ENCODE measurements at regions not wholly inside any gene's neighbourhood (a gene's known extent, or its start where the extent isn't known, plus 50 kb on each side); places are given as distances from the start of the nearest gene placed in this dataset.

GRCh38 chr16:51592001-51592501 is 441.0 kb upstream of the SALL1 start:
- no peak for DNase-seq (ENCODE audit: low read depth)

DNA sequence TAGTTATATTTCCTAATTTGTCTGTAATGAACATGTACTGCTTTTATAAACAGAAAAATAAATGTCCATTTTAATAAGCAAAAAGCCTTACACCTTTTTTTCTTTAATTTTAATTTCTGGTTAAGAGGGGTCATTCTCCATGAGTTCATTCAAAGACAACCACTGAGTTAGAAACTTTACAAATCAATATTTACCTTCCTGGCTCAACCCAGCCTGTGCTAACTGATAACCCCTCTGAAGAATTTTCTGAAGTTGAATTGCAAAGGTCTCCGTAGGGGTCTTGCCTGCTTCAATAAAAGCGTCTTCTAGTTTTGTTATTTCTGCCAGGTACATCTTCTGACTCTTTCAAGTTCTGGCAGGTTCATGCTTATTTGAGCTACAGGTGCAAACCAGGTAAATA is 440.4 kb upstream of the SALL1 start:
- no peak for DNase-seq (ENCODE audit: low read depth)

DNA sequence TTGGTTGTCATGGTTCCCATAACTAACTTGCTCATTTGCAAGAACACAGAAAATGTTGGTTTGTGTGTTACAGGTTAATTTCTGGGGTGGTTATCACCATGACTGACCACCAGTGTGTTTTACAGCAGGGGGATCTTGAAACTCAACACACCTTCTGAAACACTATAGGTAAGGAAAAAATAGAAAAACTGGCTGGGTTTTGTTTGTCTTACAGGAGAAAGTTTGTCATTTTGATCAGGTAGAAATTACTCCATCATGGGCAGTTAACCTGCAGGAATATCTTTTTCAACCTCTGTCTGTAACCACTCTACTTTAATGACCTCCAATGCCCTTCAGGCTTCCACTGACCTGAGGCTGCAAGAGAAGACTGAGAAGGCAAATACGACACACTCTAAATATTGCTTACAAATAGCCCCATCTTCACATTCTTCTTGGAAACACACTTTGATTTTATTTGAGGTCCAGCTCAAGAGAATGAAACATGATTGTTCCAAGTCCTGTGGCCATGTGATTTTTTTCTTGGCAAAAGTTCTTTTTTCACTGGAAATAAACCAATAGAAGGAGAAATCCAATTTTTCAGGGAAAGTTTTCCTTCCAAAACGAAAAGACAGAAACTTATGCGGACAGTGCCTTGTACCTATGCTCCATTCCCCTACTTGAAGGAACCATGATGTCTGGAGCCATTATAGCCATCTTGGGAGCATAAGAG is 428.7 kb upstream of the SALL1 start:
- no peak for DNase-seq (ENCODE audit: low read depth)

GRCh38 chr16:51577621-51578303 is 426.7 kb upstream of the SALL1 start:
- DNase-seq (ENCODE audit: low read depth): no peak

DNA sequence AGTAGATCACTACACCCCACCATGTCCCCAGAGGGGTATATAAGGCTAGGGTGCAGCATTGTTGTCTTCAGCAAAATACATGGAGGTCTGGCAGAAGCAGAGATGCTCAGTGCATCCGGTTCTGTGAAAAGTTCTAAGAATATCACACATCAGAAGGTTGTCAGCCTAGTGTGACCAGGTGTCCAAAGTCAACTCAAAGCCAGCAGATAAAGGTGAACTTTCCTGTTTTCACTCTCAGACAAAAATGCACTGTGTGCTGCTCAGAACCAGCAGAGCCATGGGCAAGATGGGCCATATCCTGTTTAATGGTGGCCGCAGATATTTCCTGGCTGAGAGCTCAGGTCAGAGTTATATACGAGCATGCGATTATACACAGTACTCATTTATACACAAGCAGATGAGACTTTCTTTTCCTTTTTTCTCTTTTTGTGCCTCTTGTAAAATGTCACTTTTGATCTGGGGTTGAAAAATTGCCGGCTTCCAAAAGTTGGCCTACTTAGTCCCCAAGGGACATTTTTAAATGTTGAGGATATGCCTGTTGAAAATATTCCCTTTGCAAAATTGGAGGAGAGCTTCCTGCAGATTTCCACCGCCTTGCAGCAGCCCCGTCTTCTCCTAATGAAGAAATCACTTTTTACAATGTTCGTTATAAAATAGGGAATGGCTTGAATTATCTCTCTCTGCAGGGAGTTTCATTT is 425.6 kb upstream of the SALL1 start:
- DNase-seq (ENCODE audit: low read depth): no peak

DNA sequence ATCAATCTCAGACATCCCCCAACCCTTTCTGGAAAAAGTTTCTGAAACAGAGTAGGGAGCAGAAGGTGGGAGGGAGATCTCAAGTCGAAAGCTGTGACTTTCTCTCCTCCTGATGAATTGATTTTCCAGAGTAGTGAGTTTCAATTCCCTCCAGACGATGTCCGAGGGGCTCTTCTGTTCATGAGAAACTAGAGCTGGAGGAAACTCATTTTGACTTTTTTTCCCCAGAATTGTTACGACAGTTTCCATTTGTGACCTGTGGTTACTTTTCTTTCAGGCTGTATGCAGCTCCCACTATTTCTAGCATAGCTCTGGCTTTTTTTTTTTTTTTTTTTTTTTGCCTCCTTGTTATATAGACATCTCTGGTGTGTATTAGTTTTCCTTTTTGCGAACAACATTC is 422.1 kb upstream of the SALL1 start:
- no peak for DNase-seq (ENCODE audit: low read depth)

GRCh38 chr16:51569203-51569931 is 418.3 kb upstream of the SALL1 start:
- no peak for DNase-seq (ENCODE audit: low read depth)

DNA sequence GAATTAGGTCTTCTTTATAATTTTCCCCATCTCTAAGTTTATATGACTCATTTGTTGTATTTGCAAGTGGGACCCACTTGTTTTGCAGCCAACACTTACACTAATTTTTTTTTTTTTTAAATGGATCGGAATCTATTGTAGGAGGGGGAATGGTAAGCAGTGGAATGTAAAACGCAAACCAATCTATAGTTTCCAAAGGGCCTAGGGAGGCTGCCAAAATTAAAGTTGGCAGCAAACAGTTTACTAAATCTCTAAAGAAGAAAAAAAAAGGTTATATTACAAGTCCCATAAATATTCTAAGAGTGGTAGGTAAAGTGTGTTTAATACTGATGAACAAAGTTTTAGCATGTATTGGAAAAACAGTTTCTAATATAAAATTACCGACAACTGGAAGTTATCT is 416.8 kb upstream of the SALL1 start:
- no peak for DNase-seq (ENCODE audit: low read depth)

- no peak for DNase-seq (ENCODE audit: low read depth)
These were observed 414.1 kb upstream of the SALL1 start for GRCh38 chr16:51565184-51565583.

- no peak for DNase-seq (ENCODE audit: low read depth)
These were observed 411.8 kb upstream of the SALL1 start for GRCh38 chr16:51562891-51563290.

DNA sequence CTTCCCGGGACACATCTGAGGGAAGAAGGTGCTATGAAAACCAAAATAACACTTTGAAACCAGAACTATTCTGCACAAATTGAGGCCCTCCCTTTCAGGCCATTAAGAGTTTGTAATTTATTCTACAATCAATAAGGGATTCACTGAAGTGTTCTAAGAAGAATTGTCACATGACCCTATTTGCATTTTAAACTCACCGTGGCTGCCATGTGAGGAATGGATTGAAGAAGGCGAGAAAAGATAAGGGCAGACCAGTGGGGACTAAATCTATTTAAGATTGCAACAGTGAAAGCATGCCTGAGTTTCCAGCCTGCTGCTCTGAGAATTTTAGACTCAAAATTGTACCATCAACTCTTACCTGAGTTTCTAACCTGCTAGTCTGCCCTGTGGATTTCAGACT is 408.8 kb upstream of the SALL1 start:
- DNase-seq (ENCODE audit: low read depth): no peak

DNA sequence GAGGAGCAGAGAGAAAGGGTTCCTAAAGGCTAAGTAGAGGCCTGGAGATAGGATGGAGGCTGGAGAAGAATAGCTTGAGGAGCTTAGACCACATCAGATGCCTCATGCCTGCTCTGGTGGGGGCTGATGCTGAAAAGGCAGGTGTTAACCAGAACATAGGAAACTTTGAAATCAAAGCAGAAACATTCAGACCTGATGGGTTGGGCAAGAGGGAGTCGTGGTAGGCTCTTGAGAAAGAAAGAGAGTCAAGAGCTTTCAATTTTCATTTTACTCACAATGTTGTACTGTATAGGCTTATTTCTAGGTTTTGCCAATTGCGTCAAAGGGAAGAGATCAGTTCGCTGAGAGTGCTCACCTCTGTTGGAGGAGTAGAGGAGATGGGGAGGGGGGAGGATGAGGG is 406.6 kb upstream of the SALL1 start:
- no peak for DNase-seq (ENCODE audit: low read depth)

GRCh38 chr16:51556694-51557340 is 405.7 kb upstream of the SALL1 start:
- DNase-seq (ENCODE audit: low read depth): no peak

GRCh38 chr16:51553910-51554309 is 402.8 kb upstream of the SALL1 start:
- DNase-seq (ENCODE audit: low read depth): no peak

DNA sequence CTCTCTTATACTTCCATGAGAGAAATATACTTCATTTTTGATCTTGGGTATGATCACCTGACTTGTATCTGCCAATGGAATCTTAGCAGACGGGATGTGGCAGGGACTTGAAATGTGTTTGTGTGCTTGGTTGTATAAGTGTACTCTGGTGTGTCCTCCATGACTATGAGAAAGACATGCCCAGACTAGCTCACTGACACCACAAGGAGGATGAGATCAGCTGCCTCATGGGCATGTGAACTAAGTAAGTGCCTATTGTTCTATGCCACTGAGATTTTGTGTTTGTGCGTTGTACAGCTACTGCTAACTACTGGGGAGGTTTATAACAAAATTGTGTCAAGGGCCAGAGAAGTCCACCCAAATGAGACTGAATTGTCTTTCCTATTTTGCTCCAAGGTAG is 402.2 kb upstream of the SALL1 start:
- DNase-seq (ENCODE audit: low read depth): no peak

DNA sequence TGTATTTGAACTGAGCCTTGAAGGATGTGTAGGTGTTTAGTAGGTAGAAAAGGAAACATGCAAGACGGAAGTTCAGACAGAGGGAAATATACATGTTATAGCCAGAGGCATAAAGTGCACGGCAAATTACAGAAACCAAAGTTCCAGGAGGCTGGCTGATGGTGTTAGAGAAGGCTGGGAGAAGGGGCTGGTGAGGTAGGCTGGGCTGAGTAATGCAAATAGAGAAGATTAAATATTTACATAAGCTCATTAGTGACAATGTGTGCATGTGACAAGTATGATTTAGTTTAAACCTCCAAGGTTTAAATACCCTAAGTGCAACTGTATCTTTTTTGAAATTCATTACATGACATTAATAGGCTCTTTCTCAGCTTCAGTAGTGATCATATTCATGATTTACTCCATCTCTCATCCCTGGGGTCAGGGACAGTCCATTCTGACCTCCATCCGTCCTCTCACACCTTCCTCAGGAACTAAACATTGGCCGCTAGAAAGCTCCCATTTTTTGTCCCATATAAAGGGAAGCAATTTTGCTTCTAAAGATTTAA is 399.8 kb upstream of the SALL1 start:
- DNase-seq (ENCODE audit: low read depth): no peak

DNA sequence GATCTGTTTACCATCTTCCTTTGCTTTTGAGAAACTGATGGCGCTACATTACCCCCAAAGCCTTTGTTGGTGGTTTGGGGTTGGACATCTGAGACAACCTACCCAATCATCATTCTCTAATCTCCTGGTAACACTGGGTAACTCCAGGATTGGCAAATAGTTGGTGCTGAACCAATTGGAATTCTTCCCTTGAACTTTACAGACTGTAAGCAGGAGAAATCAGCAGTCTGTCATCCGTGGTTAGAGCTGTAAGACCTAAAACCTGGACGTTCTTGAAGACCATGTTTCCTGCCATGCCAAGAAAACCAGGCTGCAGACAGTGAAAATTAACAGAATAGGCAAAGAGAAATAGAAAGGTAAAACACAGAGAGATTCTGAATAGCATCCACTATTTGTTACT is 398.8 kb upstream of the SALL1 start:
- DNase-seq (ENCODE audit: low read depth): no peak

DNA sequence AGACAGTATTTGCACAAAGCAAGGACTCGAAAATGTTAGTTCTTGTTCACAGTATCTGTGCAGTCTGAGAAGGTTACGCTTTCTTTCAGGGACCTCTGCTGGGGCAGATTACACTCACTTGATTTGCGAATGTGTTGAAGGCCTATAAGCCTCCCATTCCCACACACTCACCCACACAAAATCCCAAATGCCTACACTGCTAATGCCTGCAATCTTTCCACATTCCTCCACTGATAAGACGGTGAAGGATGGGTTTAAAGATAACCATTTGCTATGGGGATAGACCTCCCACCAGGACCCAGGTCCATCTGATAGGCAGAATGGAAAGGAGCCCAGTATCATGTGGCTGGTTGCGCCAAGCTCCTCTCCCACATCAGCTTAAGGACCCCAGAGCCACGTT is 394.9 kb upstream of the SALL1 start:
- no peak for DNase-seq (ENCODE audit: low read depth)

GRCh38 chr16:51544851-51545467 is 393.9 kb upstream of the SALL1 start:
- no peak for DNase-seq (ENCODE audit: low read depth)

DNA sequence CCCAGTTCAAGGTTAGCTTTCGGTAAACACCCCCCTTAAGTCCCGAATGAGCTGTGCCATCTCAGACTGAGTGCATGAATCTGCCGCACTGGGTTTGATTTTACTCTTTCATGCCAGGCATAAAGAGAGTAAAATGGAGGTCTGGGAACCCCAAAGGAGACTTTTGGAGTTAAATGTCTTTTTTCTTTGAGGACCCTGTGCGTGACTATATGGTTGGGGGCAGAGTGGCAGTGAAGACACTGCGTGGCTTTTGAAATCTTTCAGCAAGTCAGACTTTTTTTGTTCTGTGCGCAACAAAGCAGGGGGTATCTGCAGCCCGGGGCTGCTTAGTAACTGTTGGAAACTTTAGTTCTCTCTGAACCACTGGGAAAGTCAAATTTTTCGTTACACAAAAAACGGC is 392.9 kb upstream of the SALL1 start:
- DNase-seq (ENCODE audit: low read depth): no peak

Data from HS-27A (cell line).